GM10248 (cell line): ENCODE measurements at regions not wholly inside any gene's neighbourhood (a gene's known extent, or its start where the extent isn't known, plus 50 kb on each side); places are given as distances from the start of the nearest gene placed in this dataset.

Experiments used
- CTCF ChIA-PET: fragments of 300-600 bp; sonication (Branson Sonifier 250); formaldehyde crosslinking; extraction: SDS; loops from one replicate; lab custom pipeline; 2021; ENCODE audit warnings: antibody characterized with exemption; lab: Yijun Ruan, JAX
- POLR2A ChIA-PET: fragments of 350-650 bp; sonication (Branson Sonifier 250); formaldehyde crosslinking; extraction: SDS; loops from one replicate; lab custom pipeline; 2020; ENCODE audit warnings: antibody characterized with exemption; lab: Yijun Ruan, JAX
- DNase-seq: peaks from one replicate; pipeline ENCODE4 v3.0.0; 2012; ENCODE audit errors: extremely low spot score
- TF ChIP-seq, protein P1 (sequence below): IDR thresholded peaks from 2 replicates; pipeline ENCODE4 v1.5.1; 2012; ENCODE audit warnings: mild to moderate bottlenecking, low read depth; ENCODE audit errors: extremely low read depth, missing control alignments, control extremely low read depth

DNA sequence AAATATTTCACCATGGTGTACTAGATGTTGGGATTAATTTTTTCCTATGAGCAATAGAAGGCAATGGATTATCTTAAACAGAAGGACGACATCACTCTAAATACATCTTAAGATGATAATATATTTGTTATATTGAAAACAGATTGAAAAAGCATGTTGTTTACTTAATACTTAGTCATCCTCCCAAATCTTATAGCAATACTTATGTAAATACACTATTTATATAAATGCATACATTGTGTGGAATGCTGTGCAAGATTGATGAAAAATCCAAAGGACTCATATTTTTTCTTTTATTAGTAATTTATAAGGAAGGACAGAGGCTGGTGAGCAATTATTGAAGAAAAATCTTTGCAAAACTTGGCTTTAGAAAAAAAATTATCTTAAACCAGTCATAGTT, 593.5 kb downstream of the MMUT start:
- ChIA-PET POLR2A (no interaction called here), CTCF (no interaction called here)
- TF ChIP-seq, protein P1, sequence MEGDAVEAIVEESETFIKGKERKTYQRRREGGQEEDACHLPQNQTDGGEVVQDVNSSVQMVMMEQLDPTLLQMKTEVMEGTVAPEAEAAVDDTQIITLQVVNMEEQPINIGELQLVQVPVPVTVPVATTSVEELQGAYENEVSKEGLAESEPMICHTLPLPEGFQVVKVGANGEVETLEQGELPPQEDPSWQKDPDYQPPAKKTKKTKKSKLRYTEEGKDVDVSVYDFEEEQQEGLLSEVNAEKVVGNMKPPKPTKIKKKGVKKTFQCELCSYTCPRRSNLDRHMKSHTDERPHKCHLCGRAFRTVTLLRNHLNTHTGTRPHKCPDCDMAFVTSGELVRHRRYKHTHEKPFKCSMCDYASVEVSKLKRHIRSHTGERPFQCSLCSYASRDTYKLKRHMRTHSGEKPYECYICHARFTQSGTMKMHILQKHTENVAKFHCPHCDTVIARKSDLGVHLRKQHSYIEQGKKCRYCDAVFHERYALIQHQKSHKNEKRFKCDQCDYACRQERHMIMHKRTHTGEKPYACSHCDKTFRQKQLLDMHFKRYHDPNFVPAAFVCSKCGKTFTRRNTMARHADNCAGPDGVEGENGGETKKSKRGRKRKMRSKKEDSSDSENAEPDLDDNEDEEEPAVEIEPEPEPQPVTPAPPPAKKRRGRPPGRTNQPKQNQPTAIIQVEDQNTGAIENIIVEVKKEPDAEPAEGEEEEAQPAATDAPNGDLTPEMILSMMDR, result no peak
- no peak for DNase-seq

DNA sequence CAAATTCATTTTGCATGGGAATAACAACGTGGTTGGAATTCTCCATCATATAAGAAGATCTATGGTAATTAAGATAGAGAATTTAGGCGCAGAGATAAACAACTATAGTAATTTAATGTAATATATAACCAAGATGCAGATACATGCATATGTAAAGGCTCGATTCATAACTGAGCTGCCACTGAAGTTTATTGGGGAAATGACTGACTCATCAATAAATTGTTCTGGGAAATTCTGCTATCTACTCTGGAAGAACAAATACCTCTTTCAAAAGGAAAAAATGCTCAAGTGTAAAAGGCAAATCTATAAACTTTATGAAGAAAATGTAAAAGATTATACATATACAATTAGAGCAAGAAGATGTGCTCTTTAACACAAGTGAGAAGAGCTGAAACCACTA, 596.4 kb downstream of the MMUT start:
- ChIA-PET POLR2A (no interaction called here), CTCF (no interaction called here)
- DNase-seq, result no peak
- TF ChIP-seq, protein P1, result no peak

DNA sequence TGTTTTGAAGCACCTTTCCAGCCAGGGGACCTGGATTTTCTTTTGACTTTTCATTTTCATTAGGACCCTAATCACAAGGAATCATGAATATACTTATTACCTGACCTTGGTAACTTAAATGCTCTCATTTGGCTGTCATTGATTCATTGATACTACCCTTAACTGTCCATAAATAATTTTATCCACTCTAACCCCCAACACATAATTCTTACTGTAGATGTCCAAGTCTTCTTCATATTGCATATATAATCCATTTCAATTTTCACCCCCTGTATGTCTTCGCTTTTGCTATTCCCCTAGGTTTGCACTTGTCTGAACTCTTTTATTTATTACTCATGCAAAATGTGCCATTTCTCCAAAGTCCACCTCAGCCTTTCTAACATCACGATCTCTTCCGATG, 602.9 kb downstream of the MMUT start:
- POLR2A ChIA-PET, result no interaction called here
- CTCF ChIA-PET, result no interaction called here
- TF ChIP-seq, protein P1, result no peak
- no peak for DNase-seq

DNA sequence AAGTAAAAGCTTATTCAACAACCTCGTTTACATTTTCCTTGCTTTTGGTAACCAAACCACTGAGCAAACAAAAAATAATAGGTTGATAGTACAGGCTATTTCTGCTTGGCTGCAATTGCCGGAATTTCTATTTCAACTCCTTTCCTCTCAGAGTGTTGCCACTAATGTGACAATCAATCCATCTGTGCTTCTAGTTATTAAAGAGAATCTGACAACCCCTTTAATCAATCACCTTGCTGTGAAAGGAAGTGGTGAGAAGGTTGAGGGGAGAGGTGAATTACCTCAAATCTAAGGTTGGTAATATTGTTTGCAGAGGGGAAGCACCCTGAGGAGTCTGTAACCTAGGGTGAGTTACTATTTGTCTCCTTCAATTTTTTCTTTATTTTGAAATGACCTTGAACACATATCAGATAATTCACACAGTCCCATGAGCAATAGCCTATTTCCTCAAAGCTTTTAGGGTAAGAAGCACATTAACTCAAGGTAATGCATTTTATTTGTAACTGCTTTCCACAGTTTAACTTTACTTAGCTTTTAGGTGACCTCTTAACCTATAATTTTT, 603.4 kb downstream of the MMUT start:
- TF ChIP-seq, protein P1, result no peak
- ChIA-PET CTCF (no interaction called here), POLR2A (no interaction called here)
- no peak for DNase-seq

DNA sequence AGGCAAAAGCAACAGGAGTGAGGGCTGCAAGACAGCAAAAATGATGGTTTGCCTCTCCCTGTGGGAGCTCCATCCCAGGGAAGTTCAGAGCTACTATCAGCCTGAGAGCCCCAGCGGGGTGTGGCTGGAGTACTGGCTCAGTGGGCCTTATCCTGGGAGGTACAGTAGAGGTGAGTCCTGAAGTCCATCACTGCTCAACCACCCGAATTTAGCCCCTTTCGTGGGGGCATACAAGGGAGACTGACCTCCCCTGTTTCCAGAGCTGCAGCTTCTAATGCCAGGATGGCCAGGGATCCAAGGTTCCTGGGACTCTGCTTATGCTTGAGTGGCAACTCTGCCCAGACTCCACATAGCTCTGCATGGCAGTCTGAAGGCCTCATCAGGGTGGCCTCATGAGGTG, 617.8 kb downstream of the MMUT start:
- CTCF ChIA-PET, result interaction anchor here (1.9 kb wide), 1 partner anchor 10 kb away, joined by 8 read pairs; no protein-coding TSS in a partner anchor
- POLR2A ChIA-PET, result no interaction called here
- no peak for DNase-seq
- TF ChIP-seq, protein P1, result no peak

DNA sequence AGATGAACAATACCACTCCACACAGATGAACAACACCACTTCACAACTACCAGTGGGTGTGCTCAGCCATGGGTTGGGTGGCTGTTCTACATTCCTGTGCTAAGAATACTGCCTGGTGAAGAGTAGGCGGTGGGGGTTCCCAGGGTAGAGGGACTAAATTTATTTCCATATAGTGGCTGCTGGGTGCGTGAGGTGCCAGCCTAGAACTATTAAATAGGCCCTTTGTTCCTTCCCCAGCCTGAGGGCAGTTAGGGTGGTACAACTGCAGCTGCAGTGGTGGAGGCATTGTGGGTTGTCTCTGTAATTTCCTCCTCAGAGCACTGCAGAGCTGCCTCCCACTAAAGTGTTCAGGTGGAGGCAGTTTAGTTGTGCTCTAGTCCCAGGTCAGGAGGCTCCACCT, 618.4 kb downstream of the MMUT start:
- TF ChIP-seq, protein P1, result no peak
- POLR2A ChIA-PET, result no interaction called here
- no peak for DNase-seq

More for the DNA sequence above, 618.4 kb downstream of the MMUT start:
- CTCF ChIA-PET, result interaction anchor here (1.9 kb wide), 1 partner anchor 9 kb away, joined by 8 read pairs; no protein-coding TSS in a partner anchor
